ENCODE measurements at regions not wholly inside any gene's neighbourhood (a gene's known extent, or its start where the extent isn't known, plus 50 kb on each side); places are given as distances from the start of the nearest gene placed in this dataset.

GRCh38 chr14:87184180-87184579, 808.8 kb downstream of the GALC start:
- DNase-seq (ENCODE audit: low read depth) = no peak
- H3K4me3 ChIP-seq (ENCODE audit: low read depth, low read length) = no peak overlapping the region
- TF ChIP-seq, protein P1, sequence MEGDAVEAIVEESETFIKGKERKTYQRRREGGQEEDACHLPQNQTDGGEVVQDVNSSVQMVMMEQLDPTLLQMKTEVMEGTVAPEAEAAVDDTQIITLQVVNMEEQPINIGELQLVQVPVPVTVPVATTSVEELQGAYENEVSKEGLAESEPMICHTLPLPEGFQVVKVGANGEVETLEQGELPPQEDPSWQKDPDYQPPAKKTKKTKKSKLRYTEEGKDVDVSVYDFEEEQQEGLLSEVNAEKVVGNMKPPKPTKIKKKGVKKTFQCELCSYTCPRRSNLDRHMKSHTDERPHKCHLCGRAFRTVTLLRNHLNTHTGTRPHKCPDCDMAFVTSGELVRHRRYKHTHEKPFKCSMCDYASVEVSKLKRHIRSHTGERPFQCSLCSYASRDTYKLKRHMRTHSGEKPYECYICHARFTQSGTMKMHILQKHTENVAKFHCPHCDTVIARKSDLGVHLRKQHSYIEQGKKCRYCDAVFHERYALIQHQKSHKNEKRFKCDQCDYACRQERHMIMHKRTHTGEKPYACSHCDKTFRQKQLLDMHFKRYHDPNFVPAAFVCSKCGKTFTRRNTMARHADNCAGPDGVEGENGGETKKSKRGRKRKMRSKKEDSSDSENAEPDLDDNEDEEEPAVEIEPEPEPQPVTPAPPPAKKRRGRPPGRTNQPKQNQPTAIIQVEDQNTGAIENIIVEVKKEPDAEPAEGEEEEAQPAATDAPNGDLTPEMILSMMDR (IDR thresholded peaks at IDR 0.05; ENCODE audit: control insufficient read depth, extremely low read depth, insufficient read depth) = no peak

- no peak overlapping the region for H3K4me3 ChIP-seq (ENCODE audit: low read depth, low read length)
- DNase-seq (ENCODE audit: low read depth) = no peak
- TF ChIP-seq, protein P1 (IDR thresholded peaks at IDR 0.05; ENCODE audit: control insufficient read depth, extremely low read depth, insufficient read depth) = no peak
Observed at GRCh38 chr14:87181288-87181687, 811.7 kb downstream of the GALC start.

DNA sequence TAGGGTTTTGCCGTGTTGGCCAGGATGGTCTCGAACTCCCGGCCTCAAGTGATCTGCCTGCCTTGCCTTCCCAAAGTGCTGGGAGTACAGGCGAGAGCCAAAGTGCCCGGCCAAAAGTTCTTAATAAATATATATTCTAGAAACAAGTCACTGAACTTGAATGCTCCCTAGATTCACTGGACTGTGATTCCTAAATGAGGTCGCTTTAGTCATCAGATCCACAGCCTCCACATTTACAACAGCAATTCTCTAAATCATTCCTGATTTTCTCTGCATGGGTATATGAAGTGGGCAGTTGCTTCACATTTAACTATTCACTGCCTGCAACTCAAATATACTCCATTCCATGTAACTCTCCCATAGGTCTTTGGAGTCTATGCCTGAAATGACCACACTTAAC, 813.0 kb downstream of the GALC start:
- TF ChIP-seq, protein P1 (IDR thresholded peaks at IDR 0.05; ENCODE audit: control insufficient read depth, extremely low read depth, insufficient read depth) = no peak
- no peak overlapping the region for H3K4me3 ChIP-seq (ENCODE audit: low read depth, low read length)
- DNase-seq (ENCODE audit: low read depth) = no peak

- TF ChIP-seq, protein P1 (IDR thresholded peaks at IDR 0.05; ENCODE audit: control insufficient read depth, extremely low read depth, insufficient read depth) = no peak
- DNase-seq (ENCODE audit: low read depth) = no peak
Observed at GRCh38 chr14:87178277-87178676, 814.7 kb downstream of the GALC start.

GRCh38 chr14:87175175-87175574, 817.8 kb downstream of the GALC start:
- no peak for DNase-seq (ENCODE audit: low read depth)
- TF ChIP-seq, protein P1 (IDR thresholded peaks at IDR 0.05; ENCODE audit: control insufficient read depth, extremely low read depth, insufficient read depth) = no peak
- no peak overlapping the region for H3K4me3 ChIP-seq (ENCODE audit: low read depth, low read length)

More at GRCh38 chr14:87178277-87178676, 814.7 kb downstream of the GALC start:
- H3K4me3 ChIP-seq (ENCODE audit: low read depth, low read length) = no peak overlapping the region

GRCh38 chr14:87171141-87171540, 821.8 kb downstream of the GALC start:
- TF ChIP-seq, protein P1 (IDR thresholded peaks at IDR 0.05; ENCODE audit: control insufficient read depth, extremely low read depth, insufficient read depth) = no peak
- H3K4me3 ChIP-seq (ENCODE audit: low read depth, low read length) = no peak overlapping the region
- DNase-seq (ENCODE audit: low read depth) = no peak

GRCh38 chr14:87170179-87170578, 822.8 kb downstream of the GALC start:
- no peak for DNase-seq (ENCODE audit: low read depth)
- H3K4me3 ChIP-seq (ENCODE audit: low read depth, low read length) = no peak overlapping the region
- TF ChIP-seq, protein P1 (IDR thresholded peaks at IDR 0.05; ENCODE audit: control insufficient read depth, extremely low read depth, insufficient read depth) = no peak
